ENCODE measurements at regions not wholly inside any gene's neighbourhood (a gene's known extent, or its start where the extent isn't known, plus 50 kb on each side); places are given as distances from the start of the nearest gene placed in this dataset.
"Not testable (repeated sequence)": the region's sequence is repeated elsewhere in the genome, so short reads cannot be mapped to it uniquely, and the experiment has no call there.

DNA sequence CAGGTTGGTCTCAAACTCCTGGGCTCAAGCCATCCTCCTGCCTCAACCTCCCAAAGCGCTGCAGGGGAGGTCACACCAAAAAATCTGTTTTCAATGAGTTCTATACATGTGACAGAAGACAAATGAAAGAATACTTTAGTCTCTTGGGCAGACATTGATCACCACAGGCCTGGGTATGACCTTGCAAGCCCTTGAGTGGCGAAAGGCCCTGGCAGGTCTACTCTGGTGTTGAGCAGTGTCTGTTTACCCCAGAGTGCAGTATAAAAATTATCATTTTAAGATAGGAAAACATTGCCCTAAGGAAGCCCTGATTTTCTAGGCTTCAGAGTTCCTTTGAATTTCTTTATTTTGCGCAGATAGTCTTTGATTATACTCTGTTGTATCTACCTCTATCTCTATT, 61.6 kb upstream of the GBE1 start:
- DNase-seq = no peak

DNA sequence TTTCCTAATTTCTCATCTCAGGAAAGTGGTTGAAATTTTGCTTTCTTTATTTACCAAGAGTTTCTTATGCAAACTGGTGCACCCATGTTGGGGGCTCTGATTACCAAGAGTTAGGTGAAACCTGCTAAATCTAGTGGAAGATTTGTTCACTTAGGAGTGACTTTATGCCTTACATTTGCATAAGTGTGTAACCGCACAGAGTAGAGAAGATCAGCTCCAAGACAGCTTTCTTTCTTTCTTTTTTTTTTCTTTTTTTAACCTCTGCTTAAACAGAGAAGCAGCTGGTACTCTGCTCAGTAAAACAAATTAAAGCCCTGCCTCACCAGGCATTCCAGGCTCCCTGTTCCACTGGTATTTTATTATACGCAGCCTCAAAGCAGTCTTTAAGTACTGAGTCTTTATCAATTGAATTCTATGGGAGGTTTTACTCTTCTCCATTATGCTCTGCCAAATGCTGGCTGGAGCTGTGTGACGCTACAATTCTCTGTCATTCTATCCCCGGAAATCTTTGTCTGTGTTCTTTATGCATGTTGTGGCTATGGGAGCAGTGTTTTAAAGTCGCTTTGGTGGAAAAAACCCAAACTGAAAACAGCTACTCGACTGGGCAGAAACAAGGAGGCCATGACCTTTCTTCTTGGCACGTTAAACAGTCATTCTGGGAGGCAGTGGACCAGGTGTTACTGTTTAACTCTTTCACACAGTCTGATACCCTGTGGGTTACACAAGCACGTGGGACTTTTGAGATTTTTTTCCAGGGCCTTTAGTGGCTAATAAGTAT, 55.2 kb upstream of the GBE1 start:
- DNase-seq = no peak

GRCh38 chr3:81812098-81812497, 50.7 kb upstream of the GBE1 start:
- not testable (repeated sequence) for DNase-seq
